Keratinocyte (primary cell): ENCODE measurements at regions not wholly inside any gene's neighbourhood (a gene's known extent, or its start where the extent isn't known, plus 50 kb on each side); places are given as distances from the start of the nearest gene placed in this dataset.

Experiments used
- DNase-seq: peaks from one replicate; pipeline ENCODE4 v3.0.0-alpha.2; 2011; ENCODE audit warnings: low read depth, missing footprints, low spot score
- FAIRE-seq: peaks from 2 replicates; lab custom pipeline; 2011; peaks lifted over from hg19 to GRCh38; lab: Jason Lieb, UNC
- H2AFZ ChIP-seq: 2 replicates; pipeline ENCODE4 v1.6.0; 2012; ENCODE audit warnings: low read length, control low read depth, inconsistent platforms; ENCODE audit not compliant: control insufficient read depth
- H3K27ac ChIP-seq: 2 replicates; pipeline ENCODE4 v1.5.1; 2011; ENCODE audit warnings: low read length; ENCODE audit not compliant: control insufficient read depth, insufficient read depth
- H3K27me3 ChIP-seq: 3 replicates; pipeline ENCODE4 v1.6.0; 2011; ENCODE audit warnings: low read length; ENCODE audit not compliant: control insufficient read depth, insufficient read depth; ENCODE audit errors: extremely low read depth
- H3K36me3 ChIP-seq, 2 experiments: 2 replicates in 1 of 2; 3 replicates in 1 of 2; pipeline ENCODE4 v1.5.1; 2011; ENCODE audit warnings: low read length in 2 of 2, mild to moderate bottlenecking in 1 of 2; ENCODE audit not compliant: control insufficient read depth in 2 of 2, insufficient read depth in 2 of 2; ENCODE audit errors: extremely low read depth in 1 of 2
- H3K4me1 ChIP-seq: 3 replicates; pipeline ENCODE4 v1.5.1; 2011; ENCODE audit warnings: low read length; ENCODE audit not compliant: control insufficient read depth, insufficient read depth; ENCODE audit errors: extremely low read depth
- H3K4me2 ChIP-seq: 3 replicates; pipeline ENCODE4 v1.6.0; 2011; ENCODE audit warnings: low read depth, low read length; ENCODE audit not compliant: control insufficient read depth, insufficient read depth; ENCODE audit errors: extremely low read depth
- H3K4me3 ChIP-seq, 3 experiments: fragments of 200-600 bp in 1 of 3; sonication (generic) in 1 of 3; 2 replicates in 2 of 3; 3 replicates in 1 of 3; pipeline ENCODE4 v1.5.1; 2011 to 2016; ENCODE audit warnings: low read length in 3 of 3, mild to moderate bottlenecking in 3 of 3, control low read depth in 2 of 3, inconsistent platforms in 1 of 3, low read depth in 1 of 3, mixed read lengths in 1 of 3, mixed run types in 1 of 3, moderate library complexity in 1 of 3; ENCODE audit not compliant: control insufficient read depth in 2 of 3, insufficient read depth in 2 of 3; ENCODE audit errors: extremely low read depth in 1 of 3
- H3K79me2 ChIP-seq: 2 replicates; pipeline ENCODE4 v1.6.0; 2012; ENCODE audit warnings: low read length; ENCODE audit not compliant: control insufficient read depth, insufficient read depth
- H3K9ac ChIP-seq: 3 replicates; pipeline ENCODE4 v1.6.0; 2011; ENCODE audit warnings: low read length; ENCODE audit not compliant: control insufficient read depth, insufficient read depth; ENCODE audit errors: extremely low read depth
- H3K9me1 ChIP-seq: 3 replicates; pipeline ENCODE4 v1.6.0; 2011; ENCODE audit warnings: low read length; ENCODE audit not compliant: control insufficient read depth, insufficient read depth; ENCODE audit errors: extremely low read depth
- H3K9me3 ChIP-seq: 2 replicates; pipeline ENCODE4 v1.5.1; 2012; ENCODE audit warnings: low read depth, low read length; ENCODE audit not compliant: control insufficient read depth
- H4K20me1 ChIP-seq: 3 replicates; pipeline ENCODE4 v1.6.0; 2011; ENCODE audit warnings: low read length; ENCODE audit not compliant: control insufficient read depth, insufficient read depth; ENCODE audit errors: extremely low read depth
- CTCF ChIP-seq, 3 experiments: IDR thresholded peaks in 1 of 3; conservative IDR thresholded peaks in 1 of 3; optimal IDR thresholded peaks in 1 of 3; 2 replicates in 2 of 3; 3 replicates in 1 of 3; pipeline versions ENCODE3 to v1.5.1; 2011; ENCODE audit warnings: low read length in 3 of 3, mild to moderate bottlenecking in 3 of 3, moderate library complexity in 2 of 3, control low read depth in 1 of 3, inconsistent platforms in 1 of 3; ENCODE audit not compliant: insufficient read depth in 2 of 3; ENCODE audit errors: extremely low read depth in 1 of 3
- EZH2 ChIP-seq: IDR thresholded peaks from one replicate; pipeline ENCODE4 v1.6.1; 2012; ENCODE audit warnings: inconsistent platforms, mild to moderate bottlenecking, low read length, moderate library complexity
- dilution Hi-C: fragments of 300-500 bp; cut with MboI; formaldehyde crosslinking; loops from one replicate; pipeline ENCODE4 v1.7.0; 2020; ENCODE audit warnings: low sequenced_read_pairs; ENCODE audit not compliant: extremely low pct_ligation_motif_present

DNA sequence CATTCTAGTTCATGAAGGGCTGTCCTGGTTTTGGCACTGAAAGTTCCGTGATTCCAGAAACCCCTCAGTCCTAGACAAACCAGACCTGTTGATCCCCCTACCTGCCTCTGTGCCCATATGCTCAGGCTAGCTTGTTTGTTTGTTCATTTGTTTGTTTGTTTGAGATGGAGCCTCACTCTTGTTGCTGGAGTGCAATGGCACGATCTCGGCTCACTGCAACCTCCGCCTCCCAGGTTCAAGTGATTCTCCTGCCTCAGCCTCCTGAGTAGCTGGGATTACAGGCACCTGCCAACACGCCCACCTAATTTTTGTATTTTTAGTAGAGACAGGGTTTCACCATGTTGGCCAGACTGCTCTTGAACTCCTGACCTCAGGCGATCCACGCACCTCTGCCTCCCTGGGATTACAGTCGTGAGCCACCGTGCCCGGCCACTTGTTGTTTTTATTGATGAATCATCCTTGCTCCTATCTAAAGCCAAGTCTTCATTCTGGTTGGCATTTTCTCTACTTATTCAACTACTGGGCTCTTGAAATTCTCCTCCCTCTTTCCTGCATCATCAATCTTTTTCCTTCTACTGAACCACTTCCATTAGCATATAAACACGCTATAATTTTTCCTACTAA lies 86.3 kb upstream of the BMP2K start:
- dilution Hi-C loops = no loop called here
- Histone ChIP-seq H3K9me3 (no peaks in the 10 kb centered on the region), H3K4me2 (no peak overlapping the region), H3K4me3 (no peak overlapping the region), H2AFZ (no peak overlapping the region), H3K4me1 (peaks cover 14% of the 10 kb centered on the region), H3K79me2 (no peaks in the 10 kb centered on the region), H3K27me3 (no peaks in the 10 kb centered on the region), H3K9me1 (no peaks in the 10 kb centered on the region), H3K36me3 (no peaks in the 10 kb centered on the region), H3K27ac (no peak overlapping the region), H3K9ac (no peak overlapping the region), H4K20me1 (no peaks in the 10 kb centered on the region)
- no peak for TF ChIP-seq CTCF (optimal IDR thresholded peaks at IDR 0.05 in 1 of 3, IDR thresholded peaks at IDR 0.05 in 1 of 3, conservative IDR thresholded peaks at IDR 0.05 in 1 of 3; ENCODE audit: extremely low read depth in 1 of 3, insufficient read depth in 2 of 3, low read length in 3 of 3)
- no peak for TF ChIP-seq EZH2
- DNase-seq (no peak), FAIRE-seq (no peak)

DNA sequence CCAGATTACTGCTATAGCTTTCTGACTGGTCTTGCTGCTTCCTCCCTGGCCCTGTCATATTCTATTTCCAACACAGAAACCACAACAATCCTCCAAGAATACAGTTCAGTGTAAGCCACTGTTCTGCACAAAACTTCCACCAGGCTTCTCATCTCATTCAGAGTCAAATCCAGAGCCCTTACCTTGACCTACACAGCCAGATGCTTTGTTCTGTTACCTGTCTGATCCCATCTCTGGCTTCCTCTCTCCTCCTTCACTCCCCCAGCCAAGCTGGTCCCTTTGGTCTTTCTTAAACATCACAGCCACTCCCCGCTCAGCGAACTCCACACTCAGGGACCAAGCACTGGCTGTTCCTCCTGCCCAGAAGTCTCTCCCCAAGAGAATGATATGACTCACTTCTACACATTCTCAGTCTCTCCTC lies 84.8 kb upstream of the BMP2K start:
- Histone ChIP-seq H3K4me2 (no peak overlapping the region), H4K20me1 (no peaks in the 10 kb centered on the region), H3K79me2 (no peaks in the 10 kb centered on the region), H3K4me1 (peaks cover 14% of the 10 kb centered on the region), H3K27me3 (no peaks in the 10 kb centered on the region), H3K4me3 (no peak overlapping the region), H2AFZ (no peak overlapping the region), H3K36me3 (no peaks in the 10 kb centered on the region), H3K9ac (no peak overlapping the region), H3K27ac (no peak overlapping the region), H3K9me1 (no peaks in the 10 kb centered on the region), H3K9me3 (no peaks in the 10 kb centered on the region)
- dilution Hi-C loops = no loop called here
- TF ChIP-seq EZH2 = no peak
- TF ChIP-seq CTCF (optimal IDR thresholded peaks at IDR 0.05 in 1 of 3, IDR thresholded peaks at IDR 0.05 in 1 of 3, conservative IDR thresholded peaks at IDR 0.05 in 1 of 3; ENCODE audit: extremely low read depth in 1 of 3, insufficient read depth in 2 of 3, low read length in 3 of 3) = no peak
- DNase-seq = no peak
- FAIRE-seq = no peak
